ENCODE measurements at regions not wholly inside any gene's neighbourhood (a gene's known extent, or its start where the extent isn't known, plus 50 kb on each side); places are given as distances from the start of the nearest gene placed in this dataset.

DNA sequence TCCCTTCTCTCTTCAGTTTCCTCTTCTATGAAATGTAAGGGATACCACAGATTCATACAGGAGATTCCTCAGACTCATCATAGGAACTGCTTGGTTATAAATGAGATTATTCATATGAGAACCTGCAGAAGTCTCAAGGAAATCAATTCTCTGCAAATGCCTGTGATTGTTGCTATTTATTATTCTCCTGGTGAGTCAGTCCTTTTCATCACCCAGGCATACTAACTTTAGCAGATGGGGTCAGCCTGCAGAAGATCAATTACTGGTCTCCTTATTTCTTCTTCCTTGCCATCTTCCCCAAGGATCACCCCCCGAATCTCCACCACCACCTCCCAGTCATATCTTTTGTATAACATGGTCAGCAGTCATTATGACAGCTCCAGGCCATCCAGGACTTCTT lies 53.8 kb upstream of the DCP1A start:
- Histone ChIP-seq H3K4me3 (ENCODE audit: low read depth in 1 of 2, low read length in 2 of 2) (no peak overlapping the region), H3K36me3 (ENCODE audit: control insufficient read depth in 1 of 2, insufficient read depth in 2 of 2, low read length in 2 of 2) (no peaks in the 10 kb centered on the region), H3K27me3 (ENCODE audit: control insufficient read depth in 1 of 2, insufficient read depth in 2 of 2, low read length in 2 of 2) (no peaks in the 10 kb centered on the region), H3K4me1 (ENCODE audit: control insufficient read depth in 1 of 2, insufficient read depth in 2 of 2, low read length in 2 of 2) (no peaks in the 10 kb centered on the region), H3K27ac (ENCODE audit: low read depth, low read length) (no peak overlapping the region), H3K9ac (ENCODE audit: low read depth in 1 of 2, low read length in 2 of 2) (no peak overlapping the region), H3K9me3 (ENCODE audit: control insufficient read depth in 1 of 2, low read length in 2 of 2) (no peaks in the 10 kb centered on the region)

DNA sequence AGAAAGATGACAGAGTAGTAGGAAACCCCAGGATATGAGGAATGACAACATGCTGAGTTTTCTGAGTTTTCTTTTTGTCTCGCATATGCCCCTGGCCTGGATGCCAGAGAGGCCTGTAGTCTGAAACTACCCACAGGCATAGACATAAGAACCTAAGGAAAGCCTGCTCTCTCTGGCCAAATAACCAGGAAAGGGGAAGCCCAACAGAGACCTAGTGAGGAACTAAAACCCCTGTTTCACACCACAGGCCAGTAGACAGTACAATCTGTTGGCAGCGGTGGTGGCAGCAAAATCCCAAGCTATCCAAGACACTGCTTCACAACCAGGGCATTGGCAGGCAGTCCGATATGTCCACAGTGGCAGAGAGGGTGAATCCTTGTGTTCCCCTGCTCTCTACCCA lies 55.0 kb upstream of the DCP1A start:
- Histone ChIP-seq H3K27ac (ENCODE audit: low read depth, low read length) (no peak overlapping the region), H3K27me3 (ENCODE audit: control insufficient read depth in 1 of 2, insufficient read depth in 2 of 2, low read length in 2 of 2) (no peaks in the 10 kb centered on the region)

DNA sequence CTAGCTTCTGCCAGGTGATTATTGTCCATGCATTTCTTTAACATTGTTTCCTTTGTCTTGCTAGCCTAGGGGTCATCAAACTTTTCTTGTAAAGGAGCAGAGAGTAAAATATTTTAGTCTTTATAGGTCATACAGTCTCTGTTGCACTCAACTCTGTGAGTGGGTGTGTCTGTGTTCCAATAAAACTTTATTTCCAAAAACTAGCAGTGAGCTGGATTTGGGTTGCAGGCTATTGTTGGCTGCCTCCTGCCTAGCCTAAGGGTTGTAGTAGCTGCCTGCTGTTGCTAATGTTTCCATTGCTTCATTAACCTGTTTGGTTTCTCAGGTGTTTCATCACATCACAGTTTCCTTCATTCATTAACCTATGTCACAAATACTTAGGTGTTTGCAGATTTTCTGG lies 64.0 kb upstream of the DCP1A start:
- H3K27me3 ChIP-seq (ENCODE audit: control insufficient read depth in 1 of 2, insufficient read depth in 2 of 2, low read length in 2 of 2): no peaks in the 10 kb centered on the region
- no peak overlapping the region for H3K9ac ChIP-seq (ENCODE audit: low read depth in 1 of 2, low read length in 2 of 2)
- no peaks in the 10 kb centered on the region for H3K36me3 ChIP-seq (ENCODE audit: control insufficient read depth in 1 of 2, insufficient read depth in 2 of 2, low read length in 2 of 2)
- no peak overlapping the region for H3K4me3 ChIP-seq (ENCODE audit: low read depth in 1 of 2, low read length in 2 of 2)
- no peaks in the 10 kb centered on the region for H3K4me1 ChIP-seq (ENCODE audit: control insufficient read depth in 1 of 2, insufficient read depth in 2 of 2, low read length in 2 of 2)
- peaks cover 7 to 15% of the 10 kb centered on the region in 2 donors for H3K9me3 ChIP-seq (ENCODE audit: control insufficient read depth in 1 of 2, low read length in 2 of 2)
- no peak overlapping the region for H3K27ac ChIP-seq (ENCODE audit: low read depth, low read length)

More for the DNA sequence above, 55.0 kb upstream of the DCP1A start:
- H3K9ac ChIP-seq (ENCODE audit: low read depth in 1 of 2, low read length in 2 of 2): no peak overlapping the region
- no peaks in the 10 kb centered on the region for H3K36me3 ChIP-seq (ENCODE audit: control insufficient read depth in 1 of 2, insufficient read depth in 2 of 2, low read length in 2 of 2)
- no peaks in the 10 kb centered on the region for H3K4me1 ChIP-seq (ENCODE audit: control insufficient read depth in 1 of 2, insufficient read depth in 2 of 2, low read length in 2 of 2)
- no peak overlapping the region for H3K4me3 ChIP-seq (ENCODE audit: low read depth in 1 of 2, low read length in 2 of 2)
- H3K9me3 ChIP-seq (ENCODE audit: control insufficient read depth in 1 of 2, low read length in 2 of 2): no peaks in the 10 kb centered on the region

DNA sequence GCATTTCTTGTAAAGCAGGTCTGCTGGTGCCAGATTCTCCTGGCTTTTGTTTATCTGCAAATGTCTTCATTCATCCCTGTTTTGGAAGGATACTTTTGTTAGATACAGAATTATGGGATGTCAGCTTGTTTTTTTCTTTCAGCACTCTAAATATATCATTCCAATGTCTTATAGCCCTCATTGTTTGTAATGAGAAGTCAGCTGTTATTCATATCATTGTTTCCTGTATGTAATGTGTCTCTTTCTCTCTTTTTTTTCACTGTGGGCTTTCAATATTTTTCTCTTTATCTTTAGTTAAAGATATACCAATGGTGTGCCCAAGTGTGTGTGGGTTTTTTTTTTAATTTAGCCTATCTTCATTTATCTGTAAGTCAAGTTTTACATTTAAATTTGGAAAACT lies 65.6 kb upstream of the DCP1A start:
- Histone ChIP-seq H3K36me3 (ENCODE audit: control insufficient read depth in 1 of 2, insufficient read depth in 2 of 2, low read length in 2 of 2) (no peaks in the 10 kb centered on the region), H3K4me1 (ENCODE audit: control insufficient read depth in 1 of 2, insufficient read depth in 2 of 2, low read length in 2 of 2) (no peaks in the 10 kb centered on the region), H3K9me3 (ENCODE audit: control insufficient read depth in 1 of 2, low read length in 2 of 2) (peaks cover 7 to 15% of the 10 kb centered on the region in 2 donors), H3K4me3 (ENCODE audit: low read depth in 1 of 2, low read length in 2 of 2) (no peak overlapping the region), H3K9ac (ENCODE audit: low read depth in 1 of 2, low read length in 2 of 2) (no peak overlapping the region), H3K27ac (ENCODE audit: low read depth, low read length) (no peak overlapping the region), H3K27me3 (ENCODE audit: control insufficient read depth in 1 of 2, insufficient read depth in 2 of 2, low read length in 2 of 2) (no peaks in the 10 kb centered on the region)

DNA sequence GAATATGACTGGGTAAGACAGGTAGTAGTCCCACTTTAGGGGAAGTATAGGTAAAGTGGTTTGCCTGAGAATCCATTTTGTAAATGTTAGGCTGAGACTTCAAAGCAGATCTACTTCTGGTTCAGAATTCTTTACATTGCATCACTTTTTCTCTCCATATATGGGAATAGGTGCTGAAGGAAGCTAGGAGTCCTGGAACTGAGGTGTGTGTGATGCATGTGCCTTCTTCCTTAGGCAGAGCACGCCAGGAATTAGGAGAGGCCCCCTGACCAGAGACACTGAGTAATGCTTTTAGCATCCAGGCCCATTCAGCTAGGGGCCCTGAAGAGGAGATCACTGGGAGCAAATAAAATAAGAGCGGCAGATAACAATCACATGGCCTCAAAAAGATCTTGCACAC lies 69.2 kb upstream of the DCP1A start:
- Histone ChIP-seq H3K27me3 (ENCODE audit: control insufficient read depth in 1 of 2, insufficient read depth in 2 of 2, low read length in 2 of 2) (no peaks in the 10 kb centered on the region), H3K4me3 (ENCODE audit: low read depth in 1 of 2, low read length in 2 of 2) (no peak overlapping the region), H3K9ac (ENCODE audit: low read depth in 1 of 2, low read length in 2 of 2) (no peak overlapping the region), H3K36me3 (ENCODE audit: control insufficient read depth in 1 of 2, insufficient read depth in 2 of 2, low read length in 2 of 2) (no peaks in the 10 kb centered on the region), H3K4me1 (ENCODE audit: control insufficient read depth in 1 of 2, insufficient read depth in 2 of 2, low read length in 2 of 2) (no peaks in the 10 kb centered on the region), H3K27ac (ENCODE audit: low read depth, low read length) (no peak overlapping the region), H3K9me3 (ENCODE audit: control insufficient read depth in 1 of 2, low read length in 2 of 2) (peaks cover 7 to 15% of the 10 kb centered on the region in 2 donors)

DNA sequence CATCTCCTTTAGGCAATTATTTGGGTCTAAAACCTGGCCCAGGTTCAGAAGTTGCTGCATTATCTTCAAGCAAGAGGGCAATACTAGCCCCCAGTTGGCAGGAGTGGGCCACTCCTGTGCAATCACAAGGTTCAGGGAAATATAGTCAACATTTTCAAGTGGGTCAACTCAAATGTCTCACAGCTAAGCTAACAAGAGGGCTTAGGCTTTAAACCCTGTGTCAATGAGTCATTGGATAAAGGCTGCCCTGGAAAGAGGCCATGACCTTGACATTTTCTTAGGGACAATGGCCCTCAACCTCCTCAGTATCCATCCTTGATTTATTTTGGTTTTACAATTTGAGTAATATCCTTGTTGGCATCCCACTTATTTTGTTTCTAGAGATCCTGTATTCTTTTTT lies 73.5 kb upstream of the DCP1A start:
- Histone ChIP-seq H3K9ac (ENCODE audit: low read depth in 1 of 2, low read length in 2 of 2) (no peak overlapping the region), H3K4me1 (ENCODE audit: control insufficient read depth in 1 of 2, insufficient read depth in 2 of 2, low read length in 2 of 2) (peaks cover 10 to 12% of the 10 kb centered on the region in 2 donors), H3K4me3 (ENCODE audit: low read depth in 1 of 2, low read length in 2 of 2) (no peak overlapping the region), H3K27ac (ENCODE audit: low read depth, low read length) (no peak overlapping the region), H3K27me3 (ENCODE audit: control insufficient read depth in 1 of 2, insufficient read depth in 2 of 2, low read length in 2 of 2) (no peaks in the 10 kb centered on the region), H3K9me3 (ENCODE audit: control insufficient read depth in 1 of 2, low read length in 2 of 2) (no peaks in the 10 kb centered on the region), H3K36me3 (ENCODE audit: control insufficient read depth in 1 of 2, insufficient read depth in 2 of 2, low read length in 2 of 2) (no peaks in the 10 kb centered on the region)

DNA sequence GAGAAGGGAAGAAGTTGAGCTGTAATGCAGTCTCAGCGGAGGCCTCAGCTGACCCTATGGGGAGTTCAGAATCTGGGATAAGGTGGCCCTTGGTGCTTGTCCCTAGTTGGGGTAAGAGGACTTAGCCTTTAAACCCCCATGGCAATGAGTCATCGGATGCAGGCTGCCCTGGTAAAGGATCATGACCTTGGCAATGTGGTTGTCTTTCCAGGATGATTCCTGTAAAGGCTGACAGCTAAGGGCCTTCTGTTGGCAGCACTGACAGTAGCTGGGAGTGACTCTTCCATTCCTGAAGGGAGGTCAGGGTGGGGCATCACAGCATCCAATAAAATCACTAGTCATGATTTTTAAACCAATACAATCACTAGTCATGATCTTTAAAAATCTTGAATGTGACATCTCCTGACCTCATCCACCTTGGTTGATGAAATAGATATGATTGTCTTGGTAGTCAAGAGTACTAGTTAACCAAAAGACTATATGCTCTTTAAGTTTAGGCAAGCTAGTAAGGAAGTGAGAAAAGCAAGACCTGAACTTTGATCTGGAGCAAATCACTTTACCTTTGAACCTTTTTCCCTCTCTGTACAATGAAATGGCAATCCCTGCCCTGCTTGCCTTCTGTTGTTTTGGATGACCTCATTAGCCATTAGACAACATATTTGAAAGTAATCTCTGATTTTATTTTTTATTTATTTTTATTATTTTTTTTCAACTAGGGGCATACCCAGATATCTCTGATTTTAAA lies 71.3 kb upstream of the CACNA1D start:
- no peak overlapping the region for H3K9ac ChIP-seq (ENCODE audit: low read depth in 1 of 2, low read length in 2 of 2)
- peaks cover 10 to 12% of the 10 kb centered on the region in 2 donors for H3K4me1 ChIP-seq (ENCODE audit: control insufficient read depth in 1 of 2, insufficient read depth in 2 of 2, low read length in 2 of 2)
- no peaks in the 10 kb centered on the region for H3K9me3 ChIP-seq (ENCODE audit: control insufficient read depth in 1 of 2, low read length in 2 of 2)
- H3K27me3 ChIP-seq (ENCODE audit: control insufficient read depth in 1 of 2, insufficient read depth in 2 of 2, low read length in 2 of 2): no peaks in the 10 kb centered on the region
- no peak overlapping the region for H3K27ac ChIP-seq (ENCODE audit: low read depth, low read length)
- no peaks in the 10 kb centered on the region for H3K36me3 ChIP-seq (ENCODE audit: control insufficient read depth in 1 of 2, insufficient read depth in 2 of 2, low read length in 2 of 2)
- peak overlapping the region in 1 of 2 donors; percentile 20 for H3K4me3 ChIP-seq (ENCODE audit: low read depth in 1 of 2, low read length in 2 of 2)

DNA sequence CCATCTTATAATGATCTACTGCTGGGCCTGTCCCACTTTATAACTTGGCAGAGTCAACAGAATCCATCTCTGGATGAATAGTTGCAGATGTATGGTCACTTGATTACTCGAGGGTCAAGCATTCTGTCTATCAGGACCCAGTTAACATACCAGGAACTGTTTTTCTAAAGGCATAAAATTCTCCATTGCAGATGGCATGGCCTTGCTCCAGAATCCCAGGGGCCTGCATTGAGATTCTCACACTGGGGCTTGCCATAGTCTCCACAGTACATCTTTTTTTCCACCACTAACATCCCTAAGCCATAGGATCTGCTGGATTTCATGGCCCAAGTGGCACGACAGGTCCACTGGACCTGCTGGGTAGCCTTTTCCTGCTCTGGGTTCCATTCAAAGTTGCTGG lies 68.5 kb upstream of the CACNA1D start:
- no peaks in the 10 kb centered on the region for H3K36me3 ChIP-seq (ENCODE audit: control insufficient read depth in 1 of 2, insufficient read depth in 2 of 2, low read length in 2 of 2)
- H3K4me3 ChIP-seq (ENCODE audit: low read depth in 1 of 2, low read length in 2 of 2): no peak overlapping the region
- H3K4me1 ChIP-seq (ENCODE audit: control insufficient read depth in 1 of 2, insufficient read depth in 2 of 2, low read length in 2 of 2): peaks cover 10 to 12% of the 10 kb centered on the region in 2 donors
- no peaks in the 10 kb centered on the region for H3K9me3 ChIP-seq (ENCODE audit: control insufficient read depth in 1 of 2, low read length in 2 of 2)
- H3K9ac ChIP-seq (ENCODE audit: low read depth in 1 of 2, low read length in 2 of 2): no peak overlapping the region
- no peak overlapping the region for H3K27ac ChIP-seq (ENCODE audit: low read depth, low read length)
- peaks cover 0 to 3% of the 10 kb centered on the region in 2 donors for H3K27me3 ChIP-seq (ENCODE audit: control insufficient read depth in 1 of 2, insufficient read depth in 2 of 2, low read length in 2 of 2)

DNA sequence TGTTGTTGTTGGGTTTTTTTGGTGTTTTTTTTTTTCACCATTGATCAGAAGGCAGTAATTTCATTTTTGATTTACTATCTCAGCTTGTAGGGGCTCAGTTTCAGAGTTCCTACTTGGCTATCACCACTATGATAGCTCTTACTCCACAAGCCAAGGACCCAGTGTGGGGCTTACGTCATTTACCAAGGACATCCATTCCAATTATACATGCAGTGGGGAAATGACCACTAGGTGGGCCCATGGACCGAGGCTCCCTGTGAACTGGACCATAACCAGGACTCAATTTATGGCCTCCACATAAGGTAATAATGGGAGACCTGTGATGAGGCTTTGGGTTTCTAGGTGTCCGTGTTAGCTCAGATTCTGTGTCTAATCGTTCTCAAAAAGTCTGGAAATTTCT lies 67.5 kb upstream of the CACNA1D start:
- no peaks in the 10 kb centered on the region for H3K36me3 ChIP-seq (ENCODE audit: control insufficient read depth in 1 of 2, insufficient read depth in 2 of 2, low read length in 2 of 2)
- H3K4me3 ChIP-seq (ENCODE audit: low read depth in 1 of 2, low read length in 2 of 2): no peak overlapping the region
- H3K9me3 ChIP-seq (ENCODE audit: control insufficient read depth in 1 of 2, low read length in 2 of 2): no peaks in the 10 kb centered on the region
- no peak overlapping the region for H3K27ac ChIP-seq (ENCODE audit: low read depth, low read length)
- peaks cover 10 to 12% of the 10 kb centered on the region in 2 donors for H3K4me1 ChIP-seq (ENCODE audit: control insufficient read depth in 1 of 2, insufficient read depth in 2 of 2, low read length in 2 of 2)
- peaks cover 0 to 3% of the 10 kb centered on the region in 2 donors for H3K27me3 ChIP-seq (ENCODE audit: control insufficient read depth in 1 of 2, insufficient read depth in 2 of 2, low read length in 2 of 2)
- H3K9ac ChIP-seq (ENCODE audit: low read depth in 1 of 2, low read length in 2 of 2): no peak overlapping the region

DNA sequence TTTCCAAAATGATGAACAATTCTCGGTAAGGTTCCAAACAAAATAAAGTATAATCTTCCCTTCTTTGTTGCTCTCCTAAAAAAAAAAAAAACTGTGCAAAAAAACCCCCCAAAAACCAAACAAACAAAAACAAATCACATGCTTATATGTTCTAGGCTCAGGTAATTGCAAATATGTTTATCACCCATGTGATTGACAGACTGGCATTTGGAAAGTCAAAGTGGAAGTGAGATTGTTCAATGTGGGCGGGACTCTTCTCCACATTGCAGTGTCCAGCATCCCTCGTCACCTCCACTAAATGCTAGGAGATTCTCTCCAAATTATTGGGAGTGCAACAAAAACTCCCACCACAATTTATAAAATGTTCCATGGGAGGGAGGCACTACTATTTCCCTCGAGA lies 57.6 kb upstream of the CACNA1D start:
- H3K27me3 ChIP-seq (ENCODE audit: control insufficient read depth in 1 of 2, insufficient read depth in 2 of 2, low read length in 2 of 2): peaks cover 3 to 5% of the 10 kb centered on the region in 2 donors
- H3K9ac ChIP-seq (ENCODE audit: low read depth in 1 of 2, low read length in 2 of 2): no peak overlapping the region
- no peak overlapping the region for H3K4me3 ChIP-seq (ENCODE audit: low read depth in 1 of 2, low read length in 2 of 2)
- no peaks in the 10 kb centered on the region for H3K36me3 ChIP-seq (ENCODE audit: control insufficient read depth in 1 of 2, insufficient read depth in 2 of 2, low read length in 2 of 2)
- H3K9me3 ChIP-seq (ENCODE audit: control insufficient read depth in 1 of 2, low read length in 2 of 2): no peaks in the 10 kb centered on the region
- no peaks in the 10 kb centered on the region for H3K4me1 ChIP-seq (ENCODE audit: control insufficient read depth in 1 of 2, insufficient read depth in 2 of 2, low read length in 2 of 2)
- no peak overlapping the region for H3K27ac ChIP-seq (ENCODE audit: low read depth, low read length)
